HG03460 (cell line): ENCODE measurements at regions not wholly inside any gene's neighbourhood (a gene's known extent, or its start where the extent isn't known, plus 50 kb on each side); places are given as distances from the start of the nearest gene placed in this dataset.
"Not testable (repeated sequence)": the region's sequence is repeated elsewhere in the genome, so short reads cannot be mapped to it uniquely, and the experiment has no call there.

Source experiments
- ATAC-seq: cut with Tn5 transposase; IDR thresholded peaks from one replicate; pipeline ENCODE4 v1.9.1; 2021; ENCODE audit not compliant: unreplicated experiment

GRCh38 chr2:7145707-7146106, 228.5 kb downstream of the RNF144A start:
- no peak for ATAC-seq

GRCh38 chr2:7146151-7146550, 228.9 kb downstream of the RNF144A start:
- no peak for ATAC-seq

GRCh38 chr2:7154656-7155055, 237.4 kb downstream of the RNF144A start:
- ATAC-seq, result no peak

GRCh38 chr2:7161501-7161900, 244.3 kb downstream of the RNF144A start:
- no peak for ATAC-seq

GRCh38 chr2:7165736-7166135, 248.5 kb downstream of the RNF144A start:
- no peak for ATAC-seq

- no peak for ATAC-seq
These were observed 250.7 kb downstream of the RNF144A start for GRCh38 chr2:7167801-7168411.

GRCh38 chr2:7169593-7169992, 252.4 kb downstream of the RNF144A start:
- ATAC-seq, result no peak

GRCh38 chr2:7178996-7179395, 261.8 kb downstream of the RNF144A start:
- not testable (repeated sequence) for ATAC-seq

GRCh38 chr2:7180638-7181370, 263.6 kb downstream of the RNF144A start:
- no peak for ATAC-seq

- no peak for ATAC-seq
These were observed 265.3 kb downstream of the RNF144A start for GRCh38 chr2:7182525-7182924.

- ATAC-seq, result no peak
These were observed 271.9 kb downstream of the RNF144A start for GRCh38 chr2:7189106-7189505.

GRCh38 chr2:7190587-7191324, 273.5 kb downstream of the RNF144A start:
- no peak for ATAC-seq

GRCh38 chr2:7191932-7192331, 274.7 kb downstream of the RNF144A start:
- no peak for ATAC-seq

GRCh38 chr2:7193457-7193856, 276.2 kb downstream of the RNF144A start:
- no peak for ATAC-seq

- ATAC-seq, result no peak
These were observed 277.7 kb downstream of the RNF144A start for GRCh38 chr2:7194950-7195349.

- no peak for ATAC-seq
These were observed 279.7 kb downstream of the RNF144A start for GRCh38 chr2:7196883-7197282.

- no peak for ATAC-seq
These were observed 284.6 kb downstream of the RNF144A start for GRCh38 chr2:7201851-7202250.

- ATAC-seq, result no peak
These were observed 285.9 kb downstream of the RNF144A start for GRCh38 chr2:7203056-7203467.

- no peak for ATAC-seq
These were observed 288.1 kb downstream of the RNF144A start for GRCh38 chr2:7205151-7205830.

GRCh38 chr2:7206111-7206810, 289.0 kb downstream of the RNF144A start:
- ATAC-seq, result no peak

- ATAC-seq, result no peak
These were observed 290.4 kb downstream of the RNF144A start for GRCh38 chr2:7207631-7208030.
